IPS-15b (cell line): ENCODE measurements at regions not wholly inside any gene's neighbourhood (a gene's known extent, or its start where the extent isn't known, plus 50 kb on each side); places are given as distances from the start of the nearest gene placed in this dataset.

Experiments used
- H3K27me3 ChIP-seq: one replicate; pipeline ENCODE4 v1.6.1; 2013; ENCODE audit warnings: low read length; ENCODE audit not compliant: control insufficient read depth, insufficient read depth
- H3K36me3 ChIP-seq: one replicate; pipeline ENCODE4 v1.6.1; 2013; ENCODE audit warnings: low read length; ENCODE audit not compliant: control insufficient read depth, insufficient read depth
- H3K4me1 ChIP-seq: one replicate; pipeline ENCODE4 v1.6.1; 2013; ENCODE audit warnings: mild to moderate bottlenecking, low read length; ENCODE audit not compliant: control insufficient read depth, insufficient read depth
- H3K4me3 ChIP-seq: one replicate; pipeline ENCODE4 v1.5.1; 2013; ENCODE audit warnings: low read depth, low read length
- H3K9ac ChIP-seq: one replicate; pipeline ENCODE4 v1.6.1; 2013; ENCODE audit warnings: low read depth, mild to moderate bottlenecking, low read length
- H3K9me3 ChIP-seq: one replicate; pipeline ENCODE4 v1.6.1; 2013; ENCODE audit warnings: mild to moderate bottlenecking, low read length; ENCODE audit not compliant: control insufficient read depth, insufficient read depth

DNA sequence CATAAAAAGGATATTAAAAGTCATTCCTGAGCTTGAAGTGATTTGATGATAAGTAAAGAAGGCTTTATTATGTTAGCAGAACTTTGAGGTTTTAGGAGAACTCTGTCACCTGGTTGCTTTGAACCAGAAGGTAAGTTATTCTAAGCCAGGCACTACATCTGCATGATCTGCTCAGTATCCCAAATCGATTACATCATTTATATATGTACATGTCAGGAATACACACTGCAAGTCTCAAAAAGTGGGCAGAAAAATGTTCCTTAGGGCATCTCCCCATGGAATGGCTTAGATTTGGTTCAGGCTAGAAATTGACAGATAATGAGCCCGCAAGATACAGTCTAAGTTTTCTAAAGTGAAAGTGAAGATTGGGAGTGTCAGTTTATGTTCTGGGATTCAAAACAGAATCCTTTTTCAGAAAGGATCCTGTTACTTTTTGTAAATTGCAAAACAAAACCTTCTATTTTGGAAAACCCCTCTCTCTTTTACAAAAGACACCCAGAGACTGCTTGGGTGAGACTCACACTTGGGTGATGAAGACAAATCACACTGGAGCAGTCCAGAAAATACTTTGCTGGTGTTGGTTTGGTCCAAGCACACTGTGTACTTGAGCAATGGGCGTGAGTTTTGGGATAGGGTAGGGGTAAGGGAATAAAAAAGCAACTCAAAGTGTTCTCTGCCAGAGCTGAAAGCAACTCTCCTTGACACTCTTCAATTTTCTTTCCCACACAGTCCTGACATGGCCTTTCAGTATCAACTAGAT, 114.5 kb downstream of the FOXD1 start:
- Histone ChIP-seq H3K4me3 (no peak overlapping the region), H3K36me3 (no peaks in the 10 kb centered on the region), H3K27me3 (no peaks in the 10 kb centered on the region), H3K9ac (no peak overlapping the region), H3K9me3 (no peaks in the 10 kb centered on the region), H3K4me1 (no peaks in the 10 kb centered on the region)

DNA sequence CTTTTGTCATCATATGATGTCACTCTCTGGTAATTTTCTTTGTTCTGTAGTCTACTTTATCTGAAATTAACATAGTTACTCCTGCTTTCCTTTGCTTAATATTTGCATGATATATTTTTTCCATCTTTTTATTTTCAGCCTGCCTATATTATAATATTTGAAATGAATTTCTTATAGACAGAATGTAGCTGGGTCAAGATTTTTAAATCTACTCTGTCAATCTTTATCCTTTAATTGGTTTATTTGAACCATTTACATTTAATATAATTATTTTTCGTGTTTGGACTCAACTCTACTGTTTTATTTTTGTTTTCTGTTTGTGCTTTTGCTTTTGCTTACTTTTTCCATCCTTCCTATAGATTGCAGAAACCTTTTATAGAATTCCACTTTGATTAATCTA, 118.0 kb downstream of the FOXD1 start:
- H3K36me3 ChIP-seq: no peaks in the 10 kb centered on the region
- H3K27me3 ChIP-seq: no peaks in the 10 kb centered on the region
- no peaks in the 10 kb centered on the region for H3K4me1 ChIP-seq
- H3K4me3 ChIP-seq: no peak overlapping the region
- H3K9ac ChIP-seq: no peak overlapping the region
- no peaks in the 10 kb centered on the region for H3K9me3 ChIP-seq

DNA sequence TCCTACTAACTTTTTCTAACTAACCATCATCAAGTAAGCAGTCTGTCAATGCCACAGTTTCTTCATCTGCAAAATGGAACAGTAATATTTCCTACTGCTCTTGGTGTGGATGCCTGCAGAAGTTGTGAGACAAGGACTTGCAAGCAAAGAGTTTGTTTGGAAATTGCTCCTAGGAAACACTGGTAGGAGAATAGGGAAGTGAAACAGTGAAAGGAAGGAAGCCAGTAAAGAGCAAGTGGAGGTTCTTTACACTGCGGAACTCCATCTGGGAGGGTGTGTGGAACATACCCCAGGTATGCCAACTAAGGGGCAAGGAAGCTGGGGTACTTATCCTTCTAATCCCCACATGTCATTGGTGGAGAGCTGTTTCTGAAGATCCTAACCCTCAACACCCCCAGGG, 119.9 kb downstream of the FOXD1 start:
- Histone ChIP-seq H3K36me3 (no peaks in the 10 kb centered on the region), H3K9me3 (no peaks in the 10 kb centered on the region)

DNA sequence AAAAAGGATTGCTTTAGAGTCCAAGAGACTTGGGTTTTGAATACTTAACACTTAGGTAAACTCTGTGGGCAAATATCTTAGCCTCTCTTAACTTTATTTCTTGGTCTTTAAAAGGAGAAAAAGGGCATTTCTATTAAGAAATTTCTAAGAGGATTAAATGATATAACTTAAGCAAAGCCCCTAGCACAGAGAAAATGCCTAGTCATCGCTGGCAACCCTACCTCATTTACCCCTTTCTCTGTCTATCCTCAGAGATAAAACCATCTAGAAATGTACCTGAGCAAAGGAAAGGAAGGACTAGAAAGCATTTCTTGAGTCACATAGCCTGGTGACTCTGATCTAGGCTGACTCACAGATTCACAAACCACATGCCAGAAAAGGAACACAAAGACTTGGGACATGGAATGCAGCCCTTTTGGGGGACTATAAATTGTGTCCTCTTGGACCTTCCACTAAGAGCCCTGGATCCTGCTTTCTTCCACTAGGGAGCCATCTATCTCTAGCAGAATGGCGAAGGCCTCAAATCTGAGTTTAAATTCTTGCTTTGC, 120.6 kb downstream of the FOXD1 start:
- no peak overlapping the region for H3K9ac ChIP-seq
- no peak overlapping the region for H3K4me3 ChIP-seq
- no peaks in the 10 kb centered on the region for H3K36me3 ChIP-seq
- no peaks in the 10 kb centered on the region for H3K27me3 ChIP-seq
- H3K9me3 ChIP-seq: no peaks in the 10 kb centered on the region
- no peaks in the 10 kb centered on the region for H3K4me1 ChIP-seq

More for the DNA sequence above, 119.9 kb downstream of the FOXD1 start:
- Histone ChIP-seq H3K9ac (no peak overlapping the region), H3K27me3 (no peaks in the 10 kb centered on the region), H3K4me3 (no peak overlapping the region), H3K4me1 (no peaks in the 10 kb centered on the region)

DNA sequence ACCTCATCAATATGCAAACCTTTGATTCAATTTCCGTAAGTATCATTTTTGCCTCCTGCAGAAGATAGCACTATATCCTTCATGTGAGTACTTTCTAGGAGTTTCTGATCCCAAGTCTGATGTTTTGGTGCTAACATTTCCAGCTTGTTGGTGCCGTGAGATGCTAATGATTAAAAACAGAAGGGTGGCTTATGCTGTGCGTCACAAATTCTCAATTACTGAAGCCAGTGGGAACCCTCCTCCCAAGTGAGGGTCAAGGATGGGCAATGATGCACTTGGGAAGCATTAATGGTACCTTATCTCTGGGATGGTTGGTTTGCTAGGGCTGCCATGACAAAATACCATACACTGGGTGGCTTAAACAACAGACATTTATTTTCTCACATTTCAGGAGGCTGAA, 123.0 kb downstream of the FOXD1 start:
- Histone ChIP-seq H3K36me3 (no peaks in the 10 kb centered on the region), H3K4me3 (no peak overlapping the region), H3K27me3 (no peaks in the 10 kb centered on the region), H3K9ac (no peak overlapping the region), H3K4me1 (no peaks in the 10 kb centered on the region), H3K9me3 (no peaks in the 10 kb centered on the region)

DNA sequence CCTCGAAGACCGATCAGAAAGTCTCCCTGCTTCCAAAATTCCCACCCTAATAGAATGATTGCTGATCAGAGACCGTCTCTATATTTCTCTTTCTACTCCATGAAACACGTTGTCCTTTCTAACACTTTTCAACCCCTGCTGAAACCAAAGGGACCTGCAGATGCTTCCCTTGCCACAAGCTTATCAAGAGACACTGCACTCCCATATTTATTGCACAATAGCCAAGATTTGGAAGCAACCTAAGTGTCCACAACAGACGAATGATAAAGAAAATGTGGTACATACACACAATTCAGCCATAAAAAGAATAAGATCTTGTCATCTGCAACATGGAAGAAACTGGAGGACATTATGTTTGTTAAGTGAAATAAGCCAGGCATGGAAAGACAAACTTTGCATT, 125.1 kb downstream of the FOXD1 start:
- Histone ChIP-seq H3K4me3 (no peak overlapping the region), H3K36me3 (no peaks in the 10 kb centered on the region), H3K4me1 (no peaks in the 10 kb centered on the region), H3K9me3 (no peaks in the 10 kb centered on the region), H3K9ac (no peak overlapping the region), H3K27me3 (no peaks in the 10 kb centered on the region)

DNA sequence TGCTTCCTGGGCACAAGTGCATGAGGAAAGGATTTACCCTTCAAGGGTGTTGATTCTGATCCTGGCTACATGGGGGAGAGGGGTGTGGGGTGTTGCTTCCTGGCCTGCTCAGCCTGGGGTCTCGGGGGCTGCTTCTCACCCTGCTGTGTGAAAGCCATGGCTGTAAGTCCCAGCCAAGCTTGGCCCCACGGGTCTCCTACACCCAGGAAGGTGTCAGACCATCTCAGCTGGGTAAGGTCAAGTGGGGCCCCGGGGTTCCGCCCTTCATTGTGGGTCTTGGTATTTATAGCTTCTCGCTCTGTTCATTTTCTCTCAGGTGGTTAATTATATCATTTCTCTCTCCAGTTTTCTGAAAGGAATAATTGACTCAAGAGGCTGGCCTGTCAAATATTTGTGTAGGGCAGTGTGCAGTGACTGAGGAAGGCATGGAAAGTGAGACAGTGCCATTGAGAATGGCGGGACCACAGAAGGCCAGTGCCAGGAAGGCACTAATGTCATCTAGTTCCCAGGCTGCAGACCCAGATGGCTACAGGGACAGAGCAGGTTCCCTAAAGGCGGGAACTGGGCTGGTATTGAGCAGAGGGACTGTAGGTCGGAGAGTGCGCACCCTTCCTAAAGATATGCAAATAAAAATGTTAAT, 126.0 kb downstream of the FOXD1 start:
- H3K4me1 ChIP-seq: no peaks in the 10 kb centered on the region
- H3K27me3 ChIP-seq: no peaks in the 10 kb centered on the region
- H3K36me3 ChIP-seq: no peaks in the 10 kb centered on the region
- no peak overlapping the region for H3K4me3 ChIP-seq
- no peaks in the 10 kb centered on the region for H3K9me3 ChIP-seq
- no peak overlapping the region for H3K9ac ChIP-seq

DNA sequence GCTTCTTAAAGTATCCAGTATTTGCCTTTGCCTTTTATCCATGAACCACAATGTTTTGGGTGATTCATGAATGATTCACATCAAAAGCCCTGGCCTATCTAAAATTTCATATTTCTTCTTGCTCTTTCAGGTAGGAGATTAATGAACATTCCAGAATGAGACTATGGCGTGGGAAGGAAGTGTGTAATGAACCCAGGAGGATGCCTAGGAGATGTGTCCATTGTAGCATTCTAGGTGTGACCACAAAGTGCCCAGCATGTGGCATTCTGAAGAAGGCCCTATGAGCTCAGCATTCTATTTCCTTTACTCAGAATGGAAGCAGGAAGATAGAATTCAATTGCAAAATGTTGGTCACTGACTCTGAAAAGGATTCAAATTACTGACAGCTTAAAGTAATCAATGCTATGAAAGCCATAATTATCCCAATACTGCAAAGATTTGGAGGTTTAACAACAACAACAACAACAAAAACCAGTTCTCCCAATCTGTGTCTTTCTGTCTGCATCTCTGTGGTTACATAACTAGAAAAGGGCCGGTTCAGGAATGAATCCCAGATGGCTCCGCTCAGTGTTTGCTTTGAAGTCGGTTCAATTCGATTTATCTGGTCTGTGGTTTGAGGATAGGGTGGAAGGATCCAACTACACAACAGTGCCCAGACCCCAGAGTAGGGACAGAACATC, 126.7 kb downstream of the FOXD1 start:
- Histone ChIP-seq H3K9ac (no peak overlapping the region), H3K4me3 (no peak overlapping the region), H3K27me3 (no peaks in the 10 kb centered on the region), H3K4me1 (no peaks in the 10 kb centered on the region), H3K36me3 (no peaks in the 10 kb centered on the region), H3K9me3 (no peaks in the 10 kb centered on the region)

DNA sequence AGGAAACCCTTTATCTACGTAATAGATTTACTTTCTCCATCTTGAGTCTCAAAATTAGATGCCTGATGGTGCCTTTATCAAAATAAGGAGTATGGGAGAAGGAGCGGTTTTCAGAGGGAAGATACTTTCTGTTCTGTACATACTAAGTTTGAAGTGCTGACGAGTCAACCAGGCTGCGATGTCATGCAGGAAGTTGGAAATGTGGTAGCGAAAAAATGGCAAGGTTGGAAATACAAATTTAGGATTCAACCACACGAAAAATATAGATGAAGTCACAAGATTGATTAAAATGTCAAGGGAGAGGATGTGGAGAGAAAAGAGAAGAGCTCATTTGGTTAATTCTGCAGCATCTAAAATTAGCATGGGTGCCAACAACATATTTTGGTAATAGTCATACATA, 129.5 kb downstream of the FOXD1 start:
- Histone ChIP-seq H3K27me3 (peaks cover 12% of the 10 kb centered on the region), H3K4me3 (no peak overlapping the region), H3K9me3 (no peaks in the 10 kb centered on the region), H3K9ac (no peak overlapping the region), H3K4me1 (no peaks in the 10 kb centered on the region), H3K36me3 (no peaks in the 10 kb centered on the region)

DNA sequence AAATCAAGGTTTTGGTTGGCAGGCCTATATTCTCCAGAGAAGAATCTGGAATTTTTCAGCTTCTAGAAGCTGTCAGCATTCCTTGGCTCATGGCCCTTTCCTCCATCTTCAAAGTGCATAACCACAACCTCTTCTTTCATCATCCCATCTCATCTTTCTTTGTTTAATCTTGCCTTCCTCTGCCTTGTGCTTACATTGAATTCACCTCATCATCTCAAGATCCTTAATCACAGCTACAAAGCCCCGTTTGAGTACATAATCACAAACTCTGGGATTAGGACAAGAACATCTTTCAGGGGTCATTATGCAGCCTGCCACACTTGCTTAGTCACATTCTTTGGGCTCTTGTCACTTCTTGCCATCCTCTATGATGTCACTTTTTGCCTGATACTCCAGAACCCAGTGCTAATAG, 130.3 kb downstream of the FOXD1 start:
- no peaks in the 10 kb centered on the region for H3K36me3 ChIP-seq
- H3K27me3 ChIP-seq: peaks cover 19% of the 10 kb centered on the region
- H3K9me3 ChIP-seq: no peaks in the 10 kb centered on the region
- H3K4me3 ChIP-seq: no peak overlapping the region
- no peak overlapping the region for H3K9ac ChIP-seq
- no peaks in the 10 kb centered on the region for H3K4me1 ChIP-seq

DNA sequence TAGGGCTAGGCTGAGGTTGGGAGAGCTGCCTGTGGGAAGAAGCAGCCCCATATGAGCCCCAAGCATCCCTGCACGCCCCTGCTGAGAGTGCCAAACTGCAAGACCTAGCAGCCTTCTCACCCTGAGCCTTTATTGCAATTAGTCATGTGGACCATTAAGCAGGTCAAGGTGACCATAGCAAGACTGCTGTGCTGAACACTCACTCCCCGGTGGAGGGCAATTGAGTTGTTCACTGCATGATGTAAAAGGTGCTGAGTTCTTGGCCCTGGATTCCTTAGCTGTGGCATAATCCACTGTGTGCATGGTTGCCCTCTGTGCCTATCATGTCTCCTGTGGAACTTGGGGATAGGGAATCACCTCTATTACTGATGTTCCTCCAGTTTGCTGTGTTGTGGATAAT, 131.1 kb downstream of the FOXD1 start:
- no peaks in the 10 kb centered on the region for H3K4me1 ChIP-seq
- peaks cover 27% of the 10 kb centered on the region for H3K27me3 ChIP-seq

More for the DNA sequence above, 131.1 kb downstream of the FOXD1 start:
- no peaks in the 10 kb centered on the region for H3K9me3 ChIP-seq
- H3K36me3 ChIP-seq: no peaks in the 10 kb centered on the region
- H3K9ac ChIP-seq: no peak overlapping the region
- no peak overlapping the region for H3K4me3 ChIP-seq
